Trophoblast cell (in vitro differentiated cells and primary cell): ENCODE measurements at regions not wholly inside any gene's neighbourhood (a gene's known extent, or its start where the extent isn't known, plus 50 kb on each side); places are given as distances from the start of the nearest gene placed in this dataset.

Experiments used
- DNase-seq, 2 donors: peaks; one replicate each; pipeline ENCODE4 v3.0.0-alpha.2; 2016
- H2AFZ ChIP-seq: 2 replicates; pipeline ENCODE4 v1.6.1; 2013; ENCODE audit warnings: low read length, moderate library complexity, mild to moderate bottlenecking; ENCODE audit not compliant: insufficient read depth, poor library complexity
- H2AK5ac ChIP-seq: 2 replicates; pipeline ENCODE4 v1.6.1; 2013; ENCODE audit warnings: mild to moderate bottlenecking, low read length
- H2BK120ac ChIP-seq: 2 replicates; pipeline ENCODE4 v1.6.1; 2013; ENCODE audit warnings: low read length, mild to moderate bottlenecking, moderate library complexity; ENCODE audit not compliant: insufficient read depth, poor library complexity
- H2BK12ac ChIP-seq: 2 replicates; pipeline ENCODE4 v1.6.1; 2013; ENCODE audit warnings: mild to moderate bottlenecking, low read length, moderate library complexity
- H2BK5ac ChIP-seq: 2 replicates; pipeline ENCODE4 v1.6.1; 2013; ENCODE audit warnings: low read length, low read depth, moderate library complexity, mild to moderate bottlenecking; ENCODE audit not compliant: poor library complexity
- H3K14ac ChIP-seq: 2 replicates; pipeline ENCODE4 v1.6.1; 2013; ENCODE audit warnings: mild to moderate bottlenecking, low read length
- H3K18ac ChIP-seq: 2 replicates; pipeline ENCODE4 v1.6.1; 2013; ENCODE audit warnings: mild to moderate bottlenecking, low read length
- H3K23ac ChIP-seq: 2 replicates; pipeline ENCODE4 v1.6.1; 2013; ENCODE audit warnings: low read length
- H3K27ac ChIP-seq: 2 replicates; pipeline ENCODE4 v1.5.1; 2013; ENCODE audit warnings: low read depth, mild to moderate bottlenecking, inconsistent platforms, low read length, moderate library complexity
- H3K27me3 ChIP-seq: 2 replicates; pipeline ENCODE4 v1.6.1; 2013; ENCODE audit warnings: inconsistent platforms, mild to moderate bottlenecking, low read length, moderate library complexity; ENCODE audit not compliant: insufficient read depth
- H3K36me3 ChIP-seq, 2 experiments: 1 replicate in 1 of 2; 2 replicates in 1 of 2; pipeline ENCODE4 v1.6.1; 2013; ENCODE audit warnings: low read length in 2 of 2, mild to moderate bottlenecking in 2 of 2, moderate library complexity in 1 of 2; ENCODE audit not compliant: insufficient read depth in 2 of 2, control insufficient read depth in 1 of 2
- H3K4ac ChIP-seq: 2 replicates; pipeline ENCODE4 v1.6.1; 2013; ENCODE audit warnings: low read depth, mild to moderate bottlenecking, low read length, moderate library complexity
- H3K4me1 ChIP-seq, 2 experiments: 1 replicate in 1 of 2; 2 replicates in 1 of 2; pipeline ENCODE4 v1.6.1; 2013; ENCODE audit warnings: low read length in 2 of 2, mild to moderate bottlenecking in 2 of 2, moderate library complexity in 1 of 2; ENCODE audit not compliant: insufficient read depth in 2 of 2, control insufficient read depth in 1 of 2
- H3K4me2 ChIP-seq: 2 replicates; pipeline ENCODE4 v1.6.1; 2013; ENCODE audit warnings: inconsistent platforms, mild to moderate bottlenecking, low read length, moderate library complexity
- H3K4me3 ChIP-seq: 2 replicates; pipeline ENCODE4 v1.5.1; 2013; ENCODE audit warnings: mild to moderate bottlenecking, low read depth, low read length, inconsistent platforms
- H3K79me1 ChIP-seq: one replicate; pipeline ENCODE4 v1.6.1; 2013; ENCODE audit warnings: low read length
- H3K79me2 ChIP-seq: 2 replicates; pipeline ENCODE4 v1.6.1; 2013; ENCODE audit warnings: low read length, mild to moderate bottlenecking; ENCODE audit not compliant: control insufficient read depth, insufficient read depth, poor library complexity
- H3K9ac ChIP-seq: 2 replicates; pipeline ENCODE4 v1.6.1; 2013; ENCODE audit warnings: mild to moderate bottlenecking, low read length
- H3K9me3 ChIP-seq: 2 replicates; pipeline ENCODE4 v1.6.1; 2013; ENCODE audit warnings: low read depth, mild to moderate bottlenecking, control low read depth, inconsistent platforms, low read length; ENCODE audit not compliant: insufficient read depth
- H4K12ac ChIP-seq: 2 replicates; pipeline ENCODE4 v1.6.1; 2013; ENCODE audit warnings: low read depth, mild to moderate bottlenecking, low read length, moderate library complexity
- H4K8ac ChIP-seq: 2 replicates; pipeline ENCODE4 v1.6.1; 2013; ENCODE audit warnings: low read depth, mild to moderate bottlenecking, low read length, moderate library complexity
- H4K91ac ChIP-seq: one replicate; pipeline ENCODE4 v1.6.1; 2013; ENCODE audit warnings: low read depth, mild to moderate bottlenecking, low read length, moderate library complexity
- WGBS: extraction: QIAGEN DNeasy Blood & Tissue Kit; methylation state at CpG from one replicate; pipeline ENCODE4 v1.1.7; 2013; ENCODE audit warnings: missing lambda C conversion rate; ENCODE audit not compliant: insufficient read length, insufficient coverage; ENCODE audit errors: extremely low coverage; 5-methylcytosine and 5-hydroxymethylcytosine counted together

- H3K79me2 ChIP-seq: no peaks in the 10 kb centered on the region
- H4K8ac ChIP-seq: no peak overlapping the region
- H3K4me1 ChIP-seq: peaks cover 3 to 4% of the 10 kb centered on the region in 2 experiments
- H3K27me3 ChIP-seq: no peaks in the 10 kb centered on the region
- no peak overlapping the region for H2AFZ ChIP-seq
- H3K4me2 ChIP-seq: no peak overlapping the region
- H4K91ac ChIP-seq: no peak overlapping the region
- H3K14ac ChIP-seq: no peak overlapping the region
- no peak for DNase-seq
- no peak overlapping the region for H2BK120ac ChIP-seq
- H3K4me3 ChIP-seq: no peak overlapping the region
- H3K18ac ChIP-seq: no peak overlapping the region
- no peak overlapping the region for H3K4ac ChIP-seq
- no peak overlapping the region for H3K27ac ChIP-seq
- no peak overlapping the region for H2BK5ac ChIP-seq
- H3K23ac ChIP-seq: no peak overlapping the region
- peaks cover 1% of the 10 kb centered on the region for H3K9me3 ChIP-seq
- no peak overlapping the region for H2AK5ac ChIP-seq
- H4K12ac ChIP-seq: no peak overlapping the region
- H3K9ac ChIP-seq: no peak overlapping the region
- WGBS: no CpG with 5 or more reads among the region's 4 CpGs
- H3K79me1 ChIP-seq: no peaks in the 10 kb centered on the region
- no peak overlapping the region for H2BK12ac ChIP-seq
- no peaks in the 10 kb centered on the region for H3K36me3 ChIP-seq
Observed at GRCh38 chr2:199606193-199606780, 148.5 kb upstream of the SATB2 start.

GRCh38 chr2:199603721-199604291 lies 146.1 kb upstream of the SATB2 start:
- Histone ChIP-seq H3K4ac (no peak overlapping the region), H2AFZ (no peak overlapping the region), H2AK5ac (no peak overlapping the region), H4K91ac (no peak overlapping the region), H3K18ac (no peak overlapping the region), H3K79me2 (no peaks in the 10 kb centered on the region), H3K79me1 (no peaks in the 10 kb centered on the region), H3K36me3 (no peaks in the 10 kb centered on the region), H3K14ac (no peak overlapping the region), H2BK12ac (no peak overlapping the region), H2BK120ac (no peak overlapping the region), H3K27me3 (no peaks in the 10 kb centered on the region), H3K4me3 (no peak overlapping the region), H3K27ac (no peak overlapping the region), H2BK5ac (no peak overlapping the region), H3K9me3 (peaks cover 1% of the 10 kb centered on the region), H3K9ac (no peak overlapping the region), H3K4me2 (peak overlapping the region; percentile 56), H3K23ac (no peak overlapping the region), H4K8ac (no peak overlapping the region), H4K12ac (no peak overlapping the region), H3K4me1 (peaks cover 3 to 4% of the 10 kb centered on the region in 2 experiments)
- DNase-seq: no peak
- no CpG with 5 or more reads among the region's 39 CpGs for WGBS

- DNase-seq: no peak
- Histone ChIP-seq H3K18ac (no peak overlapping the region), H3K79me1 (no peaks in the 10 kb centered on the region), H3K4me1 (peaks cover 3 to 4% of the 10 kb centered on the region in 2 experiments), H2BK5ac (no peak overlapping the region), H3K79me2 (no peaks in the 10 kb centered on the region), H3K23ac (no peak overlapping the region), H4K91ac (no peak overlapping the region), H2AK5ac (no peak overlapping the region), H3K36me3 (no peaks in the 10 kb centered on the region), H3K9me3 (peaks cover 1% of the 10 kb centered on the region), H2BK12ac (no peak overlapping the region), H3K9ac (no peak overlapping the region), H3K4ac (no peak overlapping the region), H3K27me3 (no peaks in the 10 kb centered on the region), H2BK120ac (no peak overlapping the region), H2AFZ (no peak overlapping the region), H3K27ac (no peak overlapping the region), H3K14ac (no peak overlapping the region), H4K12ac (no peak overlapping the region), H3K4me2 (peak overlapping the region; percentile 56), H3K4me3 (no peak overlapping the region), H4K8ac (no peak overlapping the region)
- no CpG with 5 or more reads among the region's 15 CpGs for WGBS
Observed at GRCh38 chr2:199602896-199603717, 145.4 kb upstream of the SATB2 start.

- Histone ChIP-seq H3K4me3 (no peak overlapping the region), H3K27ac (no peak overlapping the region), H3K4me1 (peaks cover 3 to 4% of the 10 kb centered on the region in 2 experiments), H2AFZ (no peak overlapping the region), H3K79me2 (no peaks in the 10 kb centered on the region), H3K4ac (no peak overlapping the region), H2AK5ac (no peak overlapping the region), H4K12ac (no peak overlapping the region), H4K91ac (no peak overlapping the region), H3K9me3 (peaks cover 1% of the 10 kb centered on the region), H2BK120ac (no peak overlapping the region), H3K18ac (no peak overlapping the region), H3K9ac (no peak overlapping the region), H4K8ac (no peak overlapping the region), H2BK5ac (no peak overlapping the region), H3K4me2 (no peak overlapping the region), H3K23ac (no peak overlapping the region), H3K27me3 (no peaks in the 10 kb centered on the region), H2BK12ac (no peak overlapping the region), H3K36me3 (no peaks in the 10 kb centered on the region), H3K79me1 (no peaks in the 10 kb centered on the region), H3K14ac (no peak overlapping the region)
- WGBS: no CpG with 5 or more reads among the region's 6 CpGs
- DNase-seq: peak in 1 of 2 donors; percentile 9
Observed at GRCh38 chr2:199602271-199602895, 144.6 kb upstream of the SATB2 start.
